Posterior cingulate gyrus (tissue), 11 donors: ENCODE measurements at regions not wholly inside any gene's neighbourhood (a gene's known extent, or its start where the extent isn't known, plus 50 kb on each side); places are given as distances from the start of the nearest gene placed in this dataset.
"Not testable (repeated sequence)": the region's sequence is repeated elsewhere in the genome, so short reads cannot be mapped to it uniquely, and the experiment has no call there.

ENCODE experiments used
- DNase-seq, 10 donors: peaks; one replicate each; pipeline versions ENCODE4 v3.0.0 to v3.0.0-alpha.2; 2020 to 2021; ENCODE audit warnings: mixed read lengths in 3 of 10
- intact Hi-C: fragments of 100-400 bp; cut with DNase I; formaldehyde crosslinking; loops from one replicate; pipeline ENCODE4 v1.15.1; 2023

GRCh38 chr3:174441588-174442301, 417.4 kb upstream of the NAALADL2 start:
- intact Hi-C loops, result loop anchor here (5.0 kb wide), 1 partner anchor 1044 kb away; the partner anchor contains the start of gene NLGN1
- DNase-seq, result no peak

- intact Hi-C loops, result loop anchor here (5.0 kb wide), 1 partner anchor 1045 kb away; the partner anchor contains the start of gene NLGN1
- no peak for DNase-seq
These were observed 416.8 kb upstream of the NAALADL2 start for GRCh38 chr3:174442302-174442682.

GRCh38 chr3:174444391-174444790, 414.7 kb upstream of the NAALADL2 start:
- intact Hi-C loops, result loop anchor here (5.0 kb wide), 1 partner anchor 1047 kb away; the partner anchor contains the start of gene NLGN1
- DNase-seq, result no peak

GRCh38 chr3:174457758-174458157, 401.4 kb upstream of the NAALADL2 start:
- intact Hi-C loops, result no loop called here
- DNase-seq, result no peak

GRCh38 chr3:174460831-174461230, 398.3 kb upstream of the NAALADL2 start:
- DNase-seq, result no peak
- intact Hi-C loops, result no loop called here

GRCh38 chr3:174462916-174463315, 396.2 kb upstream of the NAALADL2 start:
- DNase-seq, result no peak
- intact Hi-C loops, result no loop called here

GRCh38 chr3:174465177-174465576, 394.0 kb upstream of the NAALADL2 start:
- DNase-seq, result no peak
- intact Hi-C loops, result no loop called here

GRCh38 chr3:174466471-174467054, 392.6 kb upstream of the NAALADL2 start:
- intact Hi-C loops, result no loop called here
- no peak for DNase-seq

GRCh38 chr3:174477491-174477890, 381.6 kb upstream of the NAALADL2 start:
- intact Hi-C loops, result no loop called here
- no peak for DNase-seq

- intact Hi-C loops, result no loop called here
- no peak for DNase-seq
These were observed 378.4 kb upstream of the NAALADL2 start for GRCh38 chr3:174480767-174481166.

GRCh38 chr3:174482541-174482940, 376.6 kb upstream of the NAALADL2 start:
- no peak for DNase-seq
- intact Hi-C loops, result no loop called here

GRCh38 chr3:174483254-174483653, 375.9 kb upstream of the NAALADL2 start:
- no peak for DNase-seq
- intact Hi-C loops, result no loop called here

- DNase-seq, intact Hi-C loops: not testable (repeated sequence)
These were observed 375.3 kb upstream of the NAALADL2 start for GRCh38 chr3:174483856-174484255.

GRCh38 chr3:174488527-174488926, 370.6 kb upstream of the NAALADL2 start:
- no peak for DNase-seq
- intact Hi-C loops, result no loop called here

- intact Hi-C loops, result no loop called here
- DNase-seq, result no peak
These were observed 363.8 kb upstream of the NAALADL2 start for GRCh38 chr3:174495311-174495710.

- intact Hi-C loops, result no loop called here
- no peak for DNase-seq
These were observed 363.2 kb upstream of the NAALADL2 start for GRCh38 chr3:174495928-174496327.

GRCh38 chr3:174498638-174499037, 360.5 kb upstream of the NAALADL2 start:
- no peak for DNase-seq
- intact Hi-C loops, result no loop called here

- intact Hi-C loops, result no loop called here
- DNase-seq, result no peak
These were observed 353.9 kb upstream of the NAALADL2 start for GRCh38 chr3:174505266-174505665.

GRCh38 chr3:174524203-174524602, 334.9 kb upstream of the NAALADL2 start:
- intact Hi-C loops, result no loop called here
- no peak for DNase-seq

GRCh38 chr3:174529298-174529697, 329.8 kb upstream of the NAALADL2 start:
- intact Hi-C loops, result no loop called here
- DNase-seq, result peak in 1 of 10 donors; percentile 76

GRCh38 chr3:174531262-174531982, 327.7 kb upstream of the NAALADL2 start:
- intact Hi-C loops, result no loop called here
- DNase-seq, result no peak

- intact Hi-C loops, result no loop called here
- no peak for DNase-seq
These were observed 326.9 kb upstream of the NAALADL2 start for GRCh38 chr3:174532216-174532615.
